ENCODE measurements at regions not wholly inside any gene's neighbourhood (a gene's known extent, or its start where the extent isn't known, plus 50 kb on each side); places are given as distances from the start of the nearest gene placed in this dataset.
A peak's percentile ranks its signal among the peaks of the same experiment; 100 is the strongest.

DNA sequence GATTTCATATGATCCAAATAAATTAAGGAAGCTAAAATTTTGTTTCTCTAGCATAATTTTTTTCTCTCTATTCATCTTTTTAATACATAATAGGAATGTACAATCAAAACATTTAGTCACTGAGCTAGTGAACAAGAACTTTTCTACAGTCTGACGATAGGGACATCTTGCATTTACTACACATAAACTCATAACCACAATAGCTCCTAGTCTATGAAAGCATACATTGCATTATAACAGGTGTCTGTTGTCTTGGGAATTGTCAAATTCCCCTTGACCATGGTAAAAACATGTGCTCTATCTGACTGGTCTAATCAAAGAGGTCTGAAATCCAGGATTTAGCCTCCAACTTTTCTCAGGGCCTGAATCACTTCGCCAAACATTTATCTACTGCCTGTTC, 144.8 kb downstream of the FAM124B start:
- TF ChIP-seq, protein P1, sequence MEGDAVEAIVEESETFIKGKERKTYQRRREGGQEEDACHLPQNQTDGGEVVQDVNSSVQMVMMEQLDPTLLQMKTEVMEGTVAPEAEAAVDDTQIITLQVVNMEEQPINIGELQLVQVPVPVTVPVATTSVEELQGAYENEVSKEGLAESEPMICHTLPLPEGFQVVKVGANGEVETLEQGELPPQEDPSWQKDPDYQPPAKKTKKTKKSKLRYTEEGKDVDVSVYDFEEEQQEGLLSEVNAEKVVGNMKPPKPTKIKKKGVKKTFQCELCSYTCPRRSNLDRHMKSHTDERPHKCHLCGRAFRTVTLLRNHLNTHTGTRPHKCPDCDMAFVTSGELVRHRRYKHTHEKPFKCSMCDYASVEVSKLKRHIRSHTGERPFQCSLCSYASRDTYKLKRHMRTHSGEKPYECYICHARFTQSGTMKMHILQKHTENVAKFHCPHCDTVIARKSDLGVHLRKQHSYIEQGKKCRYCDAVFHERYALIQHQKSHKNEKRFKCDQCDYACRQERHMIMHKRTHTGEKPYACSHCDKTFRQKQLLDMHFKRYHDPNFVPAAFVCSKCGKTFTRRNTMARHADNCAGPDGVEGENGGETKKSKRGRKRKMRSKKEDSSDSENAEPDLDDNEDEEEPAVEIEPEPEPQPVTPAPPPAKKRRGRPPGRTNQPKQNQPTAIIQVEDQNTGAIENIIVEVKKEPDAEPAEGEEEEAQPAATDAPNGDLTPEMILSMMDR (IDR thresholded peaks at IDR 0.05; ENCODE audit: insufficient read depth, low read depth, low read length, missing control alignments): no peak
- no peak for DNase-seq (ENCODE audit: low read depth)
- H3K4me3 ChIP-seq (ENCODE audit: low read length): no peak overlapping the region

- no peak for DNase-seq (ENCODE audit: low read depth)
These were observed 148.4 kb downstream of the FAM124B start for GRCh38 chr2:224253464-224253863.

GRCh38 chr2:224252631-224253030, 149.3 kb downstream of the FAM124B start:
- TF ChIP-seq, protein P1 (IDR thresholded peaks at IDR 0.05; ENCODE audit: insufficient read depth, low read depth, low read length, missing control alignments): no peak
- no peak for DNase-seq (ENCODE audit: low read depth)
- no peak overlapping the region for H3K4me3 ChIP-seq (ENCODE audit: low read length)

More at GRCh38 chr2:224253464-224253863, 148.4 kb downstream of the FAM124B start:
- TF ChIP-seq, protein P1 (IDR thresholded peaks at IDR 0.05; ENCODE audit: insufficient read depth, low read depth, low read length, missing control alignments): no peak
- H3K4me3 ChIP-seq (ENCODE audit: low read length): no peak overlapping the region

DNA sequence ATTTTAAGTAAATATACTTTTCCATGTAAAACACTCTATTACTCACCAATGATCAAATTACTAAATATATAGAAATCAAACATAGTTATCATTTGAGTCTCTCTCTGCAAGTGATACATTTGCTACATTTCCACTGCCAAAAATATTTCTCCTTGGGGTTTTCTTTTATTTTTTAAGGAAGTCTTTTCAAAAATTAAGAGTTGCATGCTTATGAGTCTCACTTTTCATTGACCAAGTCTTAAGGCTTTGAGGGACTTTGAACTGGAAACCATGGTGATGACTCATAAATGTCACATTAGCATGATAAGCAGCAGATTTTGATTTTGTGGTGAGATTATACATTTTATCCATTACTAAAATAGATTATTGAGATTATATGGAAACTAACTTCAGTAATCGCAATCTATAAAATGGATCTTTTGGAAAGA, 152.9 kb downstream of the FAM124B start:
- TF ChIP-seq, protein P1 (IDR thresholded peaks at IDR 0.05; ENCODE audit: insufficient read depth, low read depth, low read length, missing control alignments): no peak
- DNase-seq (ENCODE audit: low read depth): no peak

GRCh38 chr2:224242561-224242960, 159.3 kb downstream of the FAM124B start:
- DNase-seq (ENCODE audit: low read depth): peak; percentile 43
- TF ChIP-seq, protein P1 (IDR thresholded peaks at IDR 0.05; ENCODE audit: insufficient read depth, low read depth, low read length, missing control alignments): no peak
- H3K4me3 ChIP-seq (ENCODE audit: low read length): no peak overlapping the region

More for the DNA sequence above, 152.9 kb downstream of the FAM124B start:
- H3K4me3 ChIP-seq (ENCODE audit: low read length): no peak overlapping the region

DNA sequence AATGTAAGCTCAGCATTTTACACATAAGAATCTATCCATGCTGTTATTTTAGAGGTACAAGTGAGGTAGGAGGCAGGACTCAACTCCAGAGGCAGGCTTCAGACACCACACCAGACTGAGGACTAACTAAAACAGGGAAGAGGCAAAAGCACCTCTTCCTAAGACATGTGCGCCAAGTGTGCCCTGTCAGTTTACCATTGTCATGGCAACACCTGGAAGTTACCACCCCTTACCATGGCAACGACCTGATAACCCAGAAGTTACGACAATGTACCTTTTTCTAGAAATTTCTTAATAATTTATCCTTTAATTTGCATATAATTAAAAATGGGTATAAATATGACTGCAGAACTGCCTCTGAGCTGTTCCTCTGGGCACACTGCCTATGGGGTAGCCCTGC, 160.1 kb downstream of the FAM124B start:
- no peak overlapping the region for H3K4me3 ChIP-seq (ENCODE audit: low read length)
- TF ChIP-seq, protein P1 (IDR thresholded peaks at IDR 0.05; ENCODE audit: insufficient read depth, low read depth, low read length, missing control alignments): no peak
- DNase-seq (ENCODE audit: low read depth): no peak

DNA sequence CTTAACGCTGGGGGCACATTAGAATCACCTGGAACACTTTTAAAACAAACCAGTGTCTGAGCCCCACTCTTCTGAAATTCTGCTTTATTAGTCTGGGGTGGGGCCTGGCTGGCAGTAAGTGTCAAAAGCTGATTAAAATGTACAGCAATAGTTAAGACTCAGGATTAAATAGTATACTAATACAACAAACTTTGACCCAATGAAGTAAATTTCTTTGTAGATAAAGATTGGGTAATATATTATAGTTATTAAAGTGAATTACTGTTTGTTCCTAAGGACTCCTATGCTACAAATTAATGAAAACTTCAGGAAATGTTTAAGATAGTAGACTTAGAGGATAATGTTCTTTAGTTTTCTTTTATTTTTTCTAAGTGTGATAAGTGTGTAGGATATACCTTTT, 160.9 kb downstream of the FAM124B start:
- TF ChIP-seq, protein P1 (IDR thresholded peaks at IDR 0.05; ENCODE audit: insufficient read depth, low read depth, low read length, missing control alignments): no peak
- DNase-seq (ENCODE audit: low read depth): no peak
- no peak overlapping the region for H3K4me3 ChIP-seq (ENCODE audit: low read length)
